ENCODE measurements at regions not wholly inside any gene's neighbourhood (a gene's known extent, or its start where the extent isn't known, plus 50 kb on each side); places are given as distances from the start of the nearest gene placed in this dataset.

- Histone ChIP-seq H3K9me3 (ENCODE audit: insufficient read depth, low read length, severe bottlenecking) (no peaks in the 10 kb centered on the region), H3K4me3 (ENCODE audit: low read depth in 1 of 2, low read length in 2 of 2) (no peak overlapping the region), H3K27me3 (ENCODE audit: insufficient read depth, low read length, poor library complexity) (no peaks in the 10 kb centered on the region), H3K27ac (ENCODE audit: low read length) (no peak overlapping the region), H3K36me3 (ENCODE audit: insufficient read depth, low read length) (peaks cover 67% of the 10 kb centered on the region), H3K79me2 (ENCODE audit: insufficient read depth, low read length) (peaks cover 3% of the 10 kb centered on the region; the same call in 1 of the 2 replicates), H3K4me1 (ENCODE audit: insufficient read depth, low read length) (no peaks in the 10 kb centered on the region), H4K20me1 (ENCODE audit: insufficient read depth, low read length) (peaks cover 60% of the 10 kb centered on the region), H3K9ac (ENCODE audit: low read depth, low read length) (no peak overlapping the region), H2AFZ (ENCODE audit: low read depth, low read length) (no peak overlapping the region), H3K4me2 (ENCODE audit: insufficient read depth, low read length) (no peak overlapping the region)
- ATAC-seq (ENCODE audit: insufficient read depth, low read depth) (no peak), DNase-seq (no peak)
- no peak for TF ChIP-seq EZH2 (IDR thresholded peaks at IDR 0.05; ENCODE audit: borderline replicate concordance, low read depth, low read length, severe bottlenecking)
- TF ChIP-seq, protein P1, sequence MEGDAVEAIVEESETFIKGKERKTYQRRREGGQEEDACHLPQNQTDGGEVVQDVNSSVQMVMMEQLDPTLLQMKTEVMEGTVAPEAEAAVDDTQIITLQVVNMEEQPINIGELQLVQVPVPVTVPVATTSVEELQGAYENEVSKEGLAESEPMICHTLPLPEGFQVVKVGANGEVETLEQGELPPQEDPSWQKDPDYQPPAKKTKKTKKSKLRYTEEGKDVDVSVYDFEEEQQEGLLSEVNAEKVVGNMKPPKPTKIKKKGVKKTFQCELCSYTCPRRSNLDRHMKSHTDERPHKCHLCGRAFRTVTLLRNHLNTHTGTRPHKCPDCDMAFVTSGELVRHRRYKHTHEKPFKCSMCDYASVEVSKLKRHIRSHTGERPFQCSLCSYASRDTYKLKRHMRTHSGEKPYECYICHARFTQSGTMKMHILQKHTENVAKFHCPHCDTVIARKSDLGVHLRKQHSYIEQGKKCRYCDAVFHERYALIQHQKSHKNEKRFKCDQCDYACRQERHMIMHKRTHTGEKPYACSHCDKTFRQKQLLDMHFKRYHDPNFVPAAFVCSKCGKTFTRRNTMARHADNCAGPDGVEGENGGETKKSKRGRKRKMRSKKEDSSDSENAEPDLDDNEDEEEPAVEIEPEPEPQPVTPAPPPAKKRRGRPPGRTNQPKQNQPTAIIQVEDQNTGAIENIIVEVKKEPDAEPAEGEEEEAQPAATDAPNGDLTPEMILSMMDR (IDR thresholded peaks at IDR 0.05; ENCODE audit: borderline replicate concordance, extremely low read depth, low read length, poor library complexity, severe bottlenecking), result no peak
These were observed 119.0 kb downstream of the NCOR2 start for GRCh38 chr12:124448241-124448954.

GRCh38 chr12:124446364-124446763 is 121.0 kb downstream of the NCOR2 start:
- Histone ChIP-seq H3K27me3 (ENCODE audit: insufficient read depth, low read length, poor library complexity) (no peaks in the 10 kb centered on the region), H3K9ac (ENCODE audit: low read depth, low read length) (no peak overlapping the region), H3K27ac (ENCODE audit: low read length) (no peak overlapping the region), H3K79me2 (ENCODE audit: insufficient read depth, low read length) (peaks cover 3% of the 10 kb centered on the region; the same call in 1 of the 2 replicates), H4K20me1 (ENCODE audit: insufficient read depth, low read length) (peaks cover 50% of the 10 kb centered on the region), H3K9me3 (ENCODE audit: insufficient read depth, low read length, severe bottlenecking) (no peaks in the 10 kb centered on the region), H3K36me3 (ENCODE audit: insufficient read depth, low read length) (peaks cover 82% of the 10 kb centered on the region), H3K4me2 (ENCODE audit: insufficient read depth, low read length) (no peak overlapping the region), H2AFZ (ENCODE audit: low read depth, low read length) (no peak overlapping the region), H3K4me1 (ENCODE audit: insufficient read depth, low read length) (no peaks in the 10 kb centered on the region), H3K4me3 (ENCODE audit: low read depth in 1 of 2, low read length in 2 of 2) (no peak overlapping the region)
- no peak for ATAC-seq (ENCODE audit: insufficient read depth, low read depth)
- DNase-seq, result no peak
- TF ChIP-seq, protein P1 (IDR thresholded peaks at IDR 0.05; ENCODE audit: borderline replicate concordance, extremely low read depth, low read length, poor library complexity, severe bottlenecking), result no peak
- no peak for TF ChIP-seq EZH2 (IDR thresholded peaks at IDR 0.05; ENCODE audit: borderline replicate concordance, low read depth, low read length, severe bottlenecking)

GRCh38 chr12:124445826-124446225 is 121.6 kb downstream of the NCOR2 start:
- H4K20me1 ChIP-seq (ENCODE audit: insufficient read depth, low read length), result peaks cover 45% of the 10 kb centered on the region

More at GRCh38 chr12:124445826-124446225, 121.6 kb downstream of the NCOR2 start:
- Histone ChIP-seq H3K9me3 (ENCODE audit: insufficient read depth, low read length, severe bottlenecking) (no peaks in the 10 kb centered on the region), H3K27me3 (ENCODE audit: insufficient read depth, low read length, poor library complexity) (no peaks in the 10 kb centered on the region), H3K4me1 (ENCODE audit: insufficient read depth, low read length) (no peaks in the 10 kb centered on the region), H3K4me2 (ENCODE audit: insufficient read depth, low read length) (no peak overlapping the region), H3K9ac (ENCODE audit: low read depth, low read length) (no peak overlapping the region), H3K4me3 (ENCODE audit: low read depth in 1 of 2, low read length in 2 of 2) (no peak overlapping the region), H3K36me3 (ENCODE audit: insufficient read depth, low read length) (peaks cover 82% of the 10 kb centered on the region), H2AFZ (ENCODE audit: low read depth, low read length) (no peak overlapping the region), H3K79me2 (ENCODE audit: insufficient read depth, low read length) (peaks cover 3% of the 10 kb centered on the region; the same call in 1 of the 2 replicates), H3K27ac (ENCODE audit: low read length) (no peak overlapping the region)
- ATAC-seq (ENCODE audit: insufficient read depth, low read depth) (no peak), DNase-seq (no peak)
- no peak for TF ChIP-seq EZH2 (IDR thresholded peaks at IDR 0.05; ENCODE audit: borderline replicate concordance, low read depth, low read length, severe bottlenecking)
- TF ChIP-seq, protein P1 (IDR thresholded peaks at IDR 0.05; ENCODE audit: borderline replicate concordance, extremely low read depth, low read length, poor library complexity, severe bottlenecking), result no peak
